OCI-LY7 (cell line): ENCODE measurements at regions not wholly inside any gene's neighbourhood (a gene's known extent, or its start where the extent isn't known, plus 50 kb on each side); places are given as distances from the start of the nearest gene placed in this dataset.

ENCODE experiments used
- EZH2phosphoT487 ChIP-seq: fragments of 200-600 bp; sonication (generic); IDR thresholded peaks from 2 replicates; pipeline ENCODE4 v1.6.1; 2018; ENCODE audit warnings: low read depth, borderline replicate concordance, mild to moderate bottlenecking, mixed run types, antibody characterized with exemption, low read length, moderate library complexity, mixed read lengths
- TF ChIP-seq, protein P1 (sequence below): fragments of 200-600 bp; sonication (generic); conservative IDR thresholded peaks from 2 replicates; pipeline ENCODE4 v1.5.1; 2014; ENCODE audit warnings: mild to moderate bottlenecking, antibody characterized with exemption, low read length, moderate library complexity, mixed read lengths

DNA sequence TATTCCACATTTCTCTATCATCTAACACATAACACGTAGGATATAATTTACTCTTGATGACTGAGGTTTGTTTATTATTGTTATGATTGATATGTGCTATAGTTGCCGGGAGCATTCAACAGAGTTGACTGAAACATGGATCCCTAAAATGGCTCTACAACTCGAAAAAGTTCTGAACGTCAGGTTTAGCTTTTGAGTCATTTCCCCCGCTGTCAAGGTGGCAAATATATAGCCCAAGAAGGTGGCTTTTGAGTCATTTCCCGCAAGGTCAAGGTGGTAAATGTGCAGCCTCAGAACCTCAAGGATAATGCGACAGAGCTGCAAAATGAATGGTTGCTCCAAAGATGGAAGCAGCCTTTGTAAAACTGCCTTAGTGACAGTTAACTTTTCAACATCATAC lies 104.0 kb downstream of the NIBAN1 start:
- TF ChIP-seq, protein P1, sequence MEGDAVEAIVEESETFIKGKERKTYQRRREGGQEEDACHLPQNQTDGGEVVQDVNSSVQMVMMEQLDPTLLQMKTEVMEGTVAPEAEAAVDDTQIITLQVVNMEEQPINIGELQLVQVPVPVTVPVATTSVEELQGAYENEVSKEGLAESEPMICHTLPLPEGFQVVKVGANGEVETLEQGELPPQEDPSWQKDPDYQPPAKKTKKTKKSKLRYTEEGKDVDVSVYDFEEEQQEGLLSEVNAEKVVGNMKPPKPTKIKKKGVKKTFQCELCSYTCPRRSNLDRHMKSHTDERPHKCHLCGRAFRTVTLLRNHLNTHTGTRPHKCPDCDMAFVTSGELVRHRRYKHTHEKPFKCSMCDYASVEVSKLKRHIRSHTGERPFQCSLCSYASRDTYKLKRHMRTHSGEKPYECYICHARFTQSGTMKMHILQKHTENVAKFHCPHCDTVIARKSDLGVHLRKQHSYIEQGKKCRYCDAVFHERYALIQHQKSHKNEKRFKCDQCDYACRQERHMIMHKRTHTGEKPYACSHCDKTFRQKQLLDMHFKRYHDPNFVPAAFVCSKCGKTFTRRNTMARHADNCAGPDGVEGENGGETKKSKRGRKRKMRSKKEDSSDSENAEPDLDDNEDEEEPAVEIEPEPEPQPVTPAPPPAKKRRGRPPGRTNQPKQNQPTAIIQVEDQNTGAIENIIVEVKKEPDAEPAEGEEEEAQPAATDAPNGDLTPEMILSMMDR = no peak
- no peak for TF ChIP-seq EZH2phosphoT487
